Spinal cord (tissue), 9 donors: ENCODE measurements at regions not wholly inside any gene's neighbourhood (a gene's known extent, or its start where the extent isn't known, plus 50 kb on each side); places are given as distances from the start of the nearest gene placed in this dataset.
A peak's percentile ranks its signal among the peaks of the same experiment; 100 is the strongest.
"Not testable (repeated sequence)": the region's sequence is repeated elsewhere in the genome, so short reads cannot be mapped to it uniquely, and the experiment has no call there.

Experiments
- DNase-seq, 6 donors: peaks; one replicate each; pipeline versions ENCODE4 v3.0.0 to v3.0.0-alpha.2; 2013 to 2015; ENCODE audit warnings: low spot score in 6 of 6, low read depth in 4 of 6
- H3K27ac ChIP-seq: one replicate; pipeline ENCODE4 v1.5.1; 2013; ENCODE audit warnings: low read depth, low read length, control low read depth
- H3K27me3 ChIP-seq: one replicate; pipeline ENCODE4 v1.6.1; 2013; ENCODE audit warnings: low read length; ENCODE audit not compliant: control insufficient read depth, insufficient read depth
- H3K36me3 ChIP-seq: one replicate; pipeline ENCODE4 v1.6.1; 2013; ENCODE audit warnings: low read length; ENCODE audit not compliant: control insufficient read depth, insufficient read depth
- H3K4me1 ChIP-seq: one replicate; pipeline ENCODE4 v1.6.1; 2013; ENCODE audit warnings: low read length; ENCODE audit not compliant: control insufficient read depth, insufficient read depth
- H3K4me3 ChIP-seq: one replicate; pipeline ENCODE4 v1.5.1; 2013; ENCODE audit warnings: low read depth, low read length, control low read depth
- H3K9me3 ChIP-seq: one replicate; pipeline ENCODE4 v1.6.1; 2013; ENCODE audit warnings: low read length; ENCODE audit not compliant: control insufficient read depth, insufficient read depth
- WGBS: methylation state at CpG from one replicate; pipeline ENCODE4 v1.1.5; 2013; ENCODE audit warnings: missing lambda C conversion rate; ENCODE audit not compliant: insufficient coverage; 5-methylcytosine and 5-hydroxymethylcytosine counted together
- donor health status: healthy.

GRCh38 chr11:87810486-87810885 lies 364.8 kb downstream of the RAB38 start:
- Histone ChIP-seq H3K4me1 (no peaks in the 10 kb centered on the region), H3K36me3 (no peaks in the 10 kb centered on the region), H3K27ac (no peak overlapping the region), H3K9me3 (no peaks in the 10 kb centered on the region), H3K4me3 (no peak overlapping the region), H3K27me3 (no peaks in the 10 kb centered on the region)
- WGBS = 97% methylated on average over 3 of the region's 4 CpGs
- no peak for DNase-seq

- 60% methylated on average over 1 of the region's 2 CpGs for WGBS
- H3K27ac ChIP-seq = no peak overlapping the region
- no peak for DNase-seq
- H3K4me1 ChIP-seq = no peaks in the 10 kb centered on the region
- no peaks in the 10 kb centered on the region for H3K36me3 ChIP-seq
- no peak overlapping the region for H3K4me3 ChIP-seq
- no peaks in the 10 kb centered on the region for H3K27me3 ChIP-seq
- H3K9me3 ChIP-seq = no peaks in the 10 kb centered on the region
Measured at GRCh38 chr11:87809256-87809655, 366.0 kb downstream of the RAB38 start.

- no peaks in the 10 kb centered on the region for H3K36me3 ChIP-seq
- H3K4me3 ChIP-seq = no peak overlapping the region
- no peaks in the 10 kb centered on the region for H3K4me1 ChIP-seq
- no peaks in the 10 kb centered on the region for H3K27me3 ChIP-seq
- DNase-seq = no peak
- H3K27ac ChIP-seq = no peak overlapping the region
- no peaks in the 10 kb centered on the region for H3K9me3 ChIP-seq
Measured at GRCh38 chr11:87804176-87804575, 371.1 kb downstream of the RAB38 start.

- no peak for DNase-seq
- Histone ChIP-seq H3K27ac (no peak overlapping the region), H3K4me3 (no peak overlapping the region), H3K4me1 (no peaks in the 10 kb centered on the region), H3K27me3 (no peaks in the 10 kb centered on the region), H3K9me3 (no peaks in the 10 kb centered on the region), H3K36me3 (no peaks in the 10 kb centered on the region)
- WGBS = 100% methylated on average over 1 of the region's 3 CpGs
Measured at GRCh38 chr11:87803748-87804147, 371.5 kb downstream of the RAB38 start.

GRCh38 chr11:87784862-87785261 lies 390.4 kb downstream of the RAB38 start:
- H3K4me3 ChIP-seq, DNase-seq, H3K9me3 ChIP-seq, H3K27me3 ChIP-seq, H3K4me1 ChIP-seq, H3K27ac ChIP-seq, H3K36me3 ChIP-seq: not testable (repeated sequence)
- WGBS = no CpG with 5 or more reads among the region's 7 CpGs

GRCh38 chr11:87780068-87780413 lies 395.2 kb downstream of the RAB38 start:
- Histone ChIP-seq H3K4me3 (no peak overlapping the region), H3K27ac (no peak overlapping the region), H3K9me3 (no peaks in the 10 kb centered on the region), H3K4me1 (no peaks in the 10 kb centered on the region), H3K27me3 (no peaks in the 10 kb centered on the region), H3K36me3 (no peaks in the 10 kb centered on the region)
- DNase-seq = no peak

- Histone ChIP-seq H3K27me3 (no peaks in the 10 kb centered on the region), H3K27ac (peak overlapping the region; percentile 62), H3K4me3 (no peak overlapping the region), H3K36me3 (no peaks in the 10 kb centered on the region), H3K4me1 (no peaks in the 10 kb centered on the region), H3K9me3 (no peaks in the 10 kb centered on the region)
- no peak for DNase-seq
- no CpG with 5 or more reads among the region's 2 CpGs for WGBS
Measured at GRCh38 chr11:87779276-87780067, 395.8 kb downstream of the RAB38 start.

- DNase-seq = peak in 1 of 6 donors; percentile 38
- WGBS = 73% methylated on average over 2 of the region's 2 CpGs
- Histone ChIP-seq H3K9me3 (no peaks in the 10 kb centered on the region), H3K27me3 (no peaks in the 10 kb centered on the region), H3K4me1 (no peaks in the 10 kb centered on the region), H3K27ac (peak overlapping the region; percentile 62), H3K36me3 (no peaks in the 10 kb centered on the region), H3K4me3 (no peak overlapping the region)
Measured at GRCh38 chr11:87778357-87778756, 396.9 kb downstream of the RAB38 start.

GRCh38 chr11:87775036-87775435 lies 400.2 kb downstream of the RAB38 start:
- no peak for DNase-seq
- no peak overlapping the region for H3K27ac ChIP-seq
- no peaks in the 10 kb centered on the region for H3K4me1 ChIP-seq
- no CpG with 5 or more reads among the region's 1 CpG for WGBS
- no peaks in the 10 kb centered on the region for H3K27me3 ChIP-seq
- no peaks in the 10 kb centered on the region for H3K36me3 ChIP-seq
- no peak overlapping the region for H3K4me3 ChIP-seq
- no peaks in the 10 kb centered on the region for H3K9me3 ChIP-seq

GRCh38 chr11:87769661-87770060 lies 405.6 kb downstream of the RAB38 start:
- no peaks in the 10 kb centered on the region for H3K27me3 ChIP-seq
- WGBS = 74% methylated on average over 2 of the region's 3 CpGs
- H3K4me3 ChIP-seq = no peak overlapping the region
- H3K9me3 ChIP-seq = no peaks in the 10 kb centered on the region
- no peak overlapping the region for H3K27ac ChIP-seq
- peak in 1 of 6 donors; percentile 70 for DNase-seq
- no peaks in the 10 kb centered on the region for H3K4me1 ChIP-seq
- no peaks in the 10 kb centered on the region for H3K36me3 ChIP-seq
